HEK293 (cell line): ENCODE measurements at regions not wholly inside any gene's neighbourhood (a gene's known extent, or its start where the extent isn't known, plus 50 kb on each side); places are given as distances from the start of the nearest gene placed in this dataset.

ENCODE experiments used
- CTCF ChIA-PET: fragments of 350-600 bp; formaldehyde crosslinking; extraction: SDS; loops from one replicate; lab custom pipeline; 2021; ENCODE audit warnings: antibody characterized with exemption; lab: Yijun Ruan, JAX
- POLR2A ChIA-PET: fragments of 300-600 bp; formaldehyde crosslinking; extraction: SDS; loops from one replicate; lab custom pipeline; 2020; ENCODE audit warnings: antibody characterized with exemption, inconsistent platforms; lab: Yijun Ruan, JAX
- H3K27ac ChIP-seq: fragments of 200-500 bp; sonication (Bioruptor generic); 2 replicates; pipeline ENCODE4 v1.5.1; 2014; ENCODE audit warnings: low read depth, low read length, control low read depth, inconsistent platforms; ENCODE audit errors: extremely low read depth
- H3K36me3 ChIP-seq, 2 experiments: fragments of 200-500 bp in 1 of 2; sonication (Bioruptor generic) in 1 of 2; 1 replicate in 1 of 2; 2 replicates in 1 of 2; pipeline ENCODE4 v1.5.1; 2014 to 2017; ENCODE audit warnings: inconsistent platforms in 2 of 2, low read length in 2 of 2; ENCODE audit not compliant: control insufficient read depth in 2 of 2, insufficient read depth in 1 of 2
- H3K4me1 ChIP-seq: fragments of 200-500 bp; sonication (Bioruptor generic); 2 replicates; pipeline ENCODE4 v1.5.1; 2014; ENCODE audit warnings: mild to moderate bottlenecking, low read length, inconsistent platforms; ENCODE audit not compliant: control insufficient read depth, insufficient read depth
- H3K4me3 ChIP-seq: 2 replicates; pipeline ENCODE4 v1.5.1; 2011; ENCODE audit warnings: low read depth, mild to moderate bottlenecking, control low read depth, low read length, moderate library complexity
- H3K9me3 ChIP-seq: fragments of 200-500 bp; sonication (Bioruptor generic); 2 replicates; pipeline ENCODE4 v1.5.1; 2014; ENCODE audit warnings: low read depth, low read length, inconsistent platforms; ENCODE audit not compliant: control insufficient read depth, insufficient read depth
- GLIS1 ChIP-seq: fragments of 450-650 bp; formaldehyde crosslinking; IDR thresholded peaks from 2 replicates; pipeline ENCODE4 v1.5.1; 2016; ENCODE audit warnings: missing biosample characterization, missing genetic modification characterization
- IKZF3 ChIP-seq: fragments of 450-650 bp; IDR thresholded peaks from 2 replicates; pipeline ENCODE4 v1.5.0; 2018; ENCODE audit warnings: missing biosample characterization, mild to moderate bottlenecking, missing genetic modification characterization, moderate library complexity
- ZIC2 ChIP-seq: fragments of 450-650 bp; formaldehyde crosslinking; IDR thresholded peaks from 2 replicates; pipeline ENCODE4 v1.5.1; 2016; ENCODE audit warnings: missing biosample characterization, missing genetic modification characterization
- ZNF16 ChIP-seq: fragments of 450-650 bp; formaldehyde crosslinking; IDR thresholded peaks from 2 replicates; pipeline ENCODE4 v1.5.1; 2016; ENCODE audit warnings: low read depth, missing biosample characterization, missing genetic modification characterization
- ZNF24 ChIP-seq: fragments of 450-650 bp; formaldehyde crosslinking; IDR thresholded peaks from 2 replicates; pipeline ENCODE4 v1.5.1; 2016; ENCODE audit warnings: missing biosample characterization, missing genetic modification characterization
- ZNF324 ChIP-seq: fragments of 450-650 bp; formaldehyde crosslinking; IDR thresholded peaks from 2 replicates; pipeline ENCODE4 v1.5.1; 2016; ENCODE audit warnings: missing biosample characterization, missing genetic modification characterization
- ZNF529 ChIP-seq: fragments of 450-650 bp; formaldehyde crosslinking; IDR thresholded peaks from 2 replicates; pipeline ENCODE4 v1.5.1; 2017; ENCODE audit warnings: missing genetic modification characterization, missing biosample characterization; ENCODE audit not compliant: insufficient replicate concordance
- ZNF549 ChIP-seq: fragments of 450-650 bp; IDR thresholded peaks from 2 replicates; pipeline ENCODE4 v1.5.1; 2018; ENCODE audit warnings: missing biosample characterization, missing genetic modification characterization, mild to moderate bottlenecking, inconsistent platforms, moderate library complexity
- ZNF558 ChIP-seq: fragments of 450-650 bp; formaldehyde crosslinking; IDR thresholded peaks from 2 replicates; pipeline ENCODE4 v1.5.1; 2016; ENCODE audit warnings: missing biosample characterization, missing genetic modification characterization
- TF ChIP-seq, protein P1 (sequence below): fragments of 450-650 bp; formaldehyde crosslinking; IDR thresholded peaks from 2 replicates; pipeline ENCODE4 v1.5.1; 2016; ENCODE audit warnings: missing biosample characterization, missing genetic modification characterization
- TF ChIP-seq, protein P2 (sequence below): fragments of 450-650 bp; formaldehyde crosslinking; IDR thresholded peaks from 2 replicates; pipeline ENCODE4 v1.5.1; 2016; ENCODE audit warnings: missing biosample characterization, missing genetic modification characterization, borderline replicate concordance
- TF ChIP-seq, protein P3 (sequence below): fragments of 450-650 bp; formaldehyde crosslinking; IDR thresholded peaks from 2 replicates; pipeline ENCODE4 v1.5.1; 2017; ENCODE audit warnings: missing biosample characterization, missing genetic modification characterization
- TF ChIP-seq, protein P4 (sequence below): fragments of 450-650 bp; formaldehyde crosslinking; IDR thresholded peaks from 2 replicates; pipeline ENCODE4 v1.5.1; 2016; ENCODE audit warnings: missing biosample characterization, missing genetic modification characterization

DNA sequence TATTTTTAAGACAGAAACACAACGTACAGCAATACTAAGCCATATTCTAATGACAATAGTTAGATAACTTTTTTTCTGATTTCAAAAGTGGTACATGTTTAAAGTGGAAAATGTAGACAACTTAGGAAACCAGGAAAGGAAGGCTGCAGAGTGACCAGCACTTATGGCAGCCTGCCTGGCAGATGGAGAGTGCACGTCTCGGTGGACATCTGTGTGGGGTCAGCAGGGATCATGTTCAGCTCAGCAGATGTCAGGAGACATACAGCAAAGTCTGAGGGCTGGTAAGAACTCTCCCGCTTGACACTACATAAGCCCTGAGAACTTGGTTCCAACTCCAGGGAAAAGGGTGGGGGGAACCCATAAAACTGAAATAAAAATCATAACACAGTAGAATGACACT lies 128.6 kb upstream of the ADPGK start:
- no peaks in the 10 kb centered on the region for H3K9me3 ChIP-seq
- peaks cover 13% of the 10 kb centered on the region for H3K4me1 ChIP-seq
- H3K27ac ChIP-seq: no peak overlapping the region
- H3K4me3 ChIP-seq: no peak overlapping the region
- no peaks in the 10 kb centered on the region for H3K36me3 ChIP-seq
- ChIA-PET CTCF (no interaction called here), POLR2A (no interaction called here)
- no peak for TF ChIP-seq ZNF529 (tag by site-specific recombination)
- TF ChIP-seq, all 188 proteins: peak for 0

DNA sequence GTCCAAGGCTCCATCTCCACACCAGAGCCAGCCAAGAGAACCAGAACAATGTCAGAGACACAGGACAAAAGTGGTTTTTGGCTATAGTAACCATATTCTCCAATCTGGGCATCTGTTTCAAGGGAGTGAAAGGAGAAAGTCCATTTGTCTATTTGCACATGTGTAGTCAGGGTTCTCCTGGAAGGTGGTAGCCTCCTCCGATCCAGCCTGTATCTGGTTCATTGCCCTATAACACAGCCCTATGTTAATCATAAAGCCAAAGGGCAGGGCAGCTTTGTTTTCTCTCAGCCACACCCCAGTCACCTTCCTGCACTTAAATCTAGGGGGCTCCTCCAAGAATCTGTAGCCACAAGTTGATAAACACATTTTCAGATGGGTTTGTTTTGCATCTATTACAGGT lies 128.1 kb upstream of the ADPGK start:
- no peak overlapping the region for H3K27ac ChIP-seq
- H3K9me3 ChIP-seq: no peaks in the 10 kb centered on the region
- ChIA-PET POLR2A (no interaction called here), CTCF (no interaction called here)
- no peak overlapping the region for H3K4me3 ChIP-seq
- H3K36me3 ChIP-seq: no peaks in the 10 kb centered on the region
- TF ChIP-seq ZNF549 (tag by site-specific recombination): no peak
- TF ChIP-seq, protein P1, sequence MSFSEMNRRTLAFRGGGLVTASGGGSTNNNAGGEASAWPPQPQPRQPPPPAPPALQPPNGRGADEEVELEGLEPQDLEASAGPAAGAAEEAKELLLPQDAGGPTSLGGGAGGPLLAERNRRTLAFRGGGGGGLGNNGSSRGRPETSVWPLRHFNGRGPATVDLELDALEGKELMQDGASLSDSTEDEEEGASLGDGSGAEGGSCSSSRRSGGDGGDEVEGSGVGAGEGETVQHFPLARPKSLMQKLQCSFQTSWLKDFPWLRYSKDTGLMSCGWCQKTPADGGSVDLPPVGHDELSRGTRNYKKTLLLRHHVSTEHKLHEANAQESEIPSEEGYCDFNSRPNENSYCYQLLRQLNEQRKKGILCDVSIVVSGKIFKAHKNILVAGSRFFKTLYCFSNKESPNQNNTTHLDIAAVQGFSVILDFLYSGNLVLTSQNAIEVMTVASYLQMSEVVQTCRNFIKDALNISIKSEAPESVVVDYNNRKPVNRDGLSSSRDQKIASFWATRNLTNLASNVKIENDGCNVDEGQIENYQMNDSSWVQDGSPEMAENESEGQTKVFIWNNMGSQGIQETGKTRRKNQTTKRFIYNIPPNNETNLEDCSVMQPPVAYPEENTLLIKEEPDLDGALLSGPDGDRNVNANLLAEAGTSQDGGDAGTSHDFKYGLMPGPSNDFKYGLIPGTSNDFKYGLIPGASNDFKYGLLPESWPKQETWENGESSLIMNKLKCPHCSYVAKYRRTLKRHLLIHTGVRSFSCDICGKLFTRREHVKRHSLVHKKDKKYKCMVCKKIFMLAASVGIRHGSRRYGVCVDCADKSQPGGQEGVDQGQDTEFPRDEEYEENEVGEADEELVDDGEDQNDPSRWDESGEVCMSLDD: no peak
- no peak for TF ChIP-seq ZNF24 (tag by site-specific recombination)
- TF ChIP-seq IKZF3: no peak
- TF ChIP-seq ZNF324 (tag by site-specific recombination): no peak
- no peak for TF ChIP-seq ZNF558
- no peak for TF ChIP-seq ZIC2
- TF ChIP-seq GLIS1 (tag by site-specific recombination): no peak
- H3K4me1 ChIP-seq: peaks cover 8% of the 10 kb centered on the region

DNA sequence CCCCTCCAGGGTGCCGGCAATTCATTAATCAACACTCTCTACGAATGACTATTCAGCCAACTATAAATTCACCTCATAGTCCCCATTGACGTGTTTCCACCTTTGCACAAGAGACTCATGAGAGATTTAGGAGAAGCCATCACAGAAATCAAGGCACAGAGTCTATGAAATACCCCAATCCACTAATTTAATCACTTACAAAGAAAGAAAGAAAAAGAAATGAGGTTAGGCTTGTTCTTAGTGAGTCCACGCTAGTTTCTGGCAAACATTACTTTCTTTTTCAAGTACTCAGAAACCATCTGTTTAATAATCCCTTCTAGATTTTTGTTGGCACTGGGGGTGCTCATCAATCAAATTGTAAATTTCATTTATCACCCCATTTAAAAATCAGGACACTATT lies 125.2 kb upstream of the ADPGK start:
- ChIA-PET CTCF (no interaction called here), POLR2A (no interaction called here)
- no peaks in the 10 kb centered on the region for H3K9me3 ChIP-seq
- no peak overlapping the region for H3K27ac ChIP-seq
- H3K4me3 ChIP-seq: no peak overlapping the region
- H3K36me3 ChIP-seq: no peaks in the 10 kb centered on the region
- TF ChIP-seq, protein P2, sequence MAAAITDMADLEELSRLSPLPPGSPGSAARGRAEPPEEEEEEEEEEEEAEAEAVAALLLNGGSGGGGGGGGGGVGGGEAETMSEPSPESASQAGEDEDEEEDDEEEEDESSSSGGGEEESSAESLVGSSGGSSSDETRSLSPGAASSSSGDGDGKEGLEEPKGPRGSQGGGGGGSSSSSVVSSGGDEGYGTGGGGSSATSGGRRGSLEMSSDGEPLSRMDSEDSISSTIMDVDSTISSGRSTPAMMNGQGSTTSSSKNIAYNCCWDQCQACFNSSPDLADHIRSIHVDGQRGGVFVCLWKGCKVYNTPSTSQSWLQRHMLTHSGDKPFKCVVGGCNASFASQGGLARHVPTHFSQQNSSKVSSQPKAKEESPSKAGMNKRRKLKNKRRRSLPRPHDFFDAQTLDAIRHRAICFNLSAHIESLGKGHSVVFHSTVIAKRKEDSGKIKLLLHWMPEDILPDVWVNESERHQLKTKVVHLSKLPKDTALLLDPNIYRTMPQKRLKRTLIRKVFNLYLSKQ (tag by site-specific recombination): no peak
- no peak for TF ChIP-seq ZNF16 (tag by site-specific recombination)
- TF ChIP-seq, protein P3, sequence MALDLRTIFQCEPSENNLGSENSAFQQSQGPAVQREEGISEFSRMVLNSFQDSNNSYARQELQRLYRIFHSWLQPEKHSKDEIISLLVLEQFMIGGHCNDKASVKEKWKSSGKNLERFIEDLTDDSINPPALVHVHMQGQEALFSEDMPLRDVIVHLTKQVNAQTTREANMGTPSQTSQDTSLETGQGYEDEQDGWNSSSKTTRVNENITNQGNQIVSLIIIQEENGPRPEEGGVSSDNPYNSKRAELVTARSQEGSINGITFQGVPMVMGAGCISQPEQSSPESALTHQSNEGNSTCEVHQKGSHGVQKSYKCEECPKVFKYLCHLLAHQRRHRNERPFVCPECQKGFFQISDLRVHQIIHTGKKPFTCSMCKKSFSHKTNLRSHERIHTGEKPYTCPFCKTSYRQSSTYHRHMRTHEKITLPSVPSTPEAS (tag by site-specific recombination): no peak
- TF ChIP-seq, protein P4, sequence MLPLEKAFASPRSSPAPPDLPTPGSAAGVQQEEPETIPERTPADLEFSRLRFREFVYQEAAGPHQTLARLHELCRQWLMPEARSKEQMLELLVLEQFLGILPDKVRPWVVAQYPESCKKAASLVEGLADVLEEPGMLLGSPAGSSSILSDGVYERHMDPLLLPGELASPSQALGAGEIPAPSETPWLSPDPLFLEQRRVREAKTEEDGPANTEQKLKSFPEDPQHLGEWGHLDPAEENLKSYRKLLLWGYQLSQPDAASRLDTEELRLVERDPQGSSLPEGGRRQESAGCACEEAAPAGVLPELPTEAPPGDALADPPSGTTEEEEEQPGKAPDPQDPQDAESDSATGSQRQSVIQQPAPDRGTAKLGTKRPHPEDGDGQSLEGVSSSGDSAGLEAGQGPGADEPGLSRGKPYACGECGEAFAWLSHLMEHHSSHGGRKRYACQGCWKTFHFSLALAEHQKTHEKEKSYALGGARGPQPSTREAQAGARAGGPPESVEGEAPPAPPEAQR (tag by site-specific recombination): no peak
- H3K4me1 ChIP-seq: peaks cover 7% of the 10 kb centered on the region; the same call in 1 of the 2 replicates
